Pancreas (tissue), 10 donors: ENCODE measurements at regions not wholly inside any gene's neighbourhood (a gene's known extent, or its start where the extent isn't known, plus 50 kb on each side); places are given as distances from the start of the nearest gene placed in this dataset.

Experiments
- ATAC-seq, 4 donors: fragments of 200-7000 bp; cut with Tn5 transposase; one replicate each; pipeline versions ENCODE4 v1.8.0 to v1.9.1; 2020; ENCODE audit warnings: mild to moderate bottlenecking in 4 of 4, moderate library complexity in 4 of 4
- DNase-seq, 6 donors: peaks; one replicate each; pipeline ENCODE4 v3.0.0-alpha.2; 2020
- FAIRE-seq: peaks from 2 replicates; lab custom pipeline; 2012; peaks lifted over from hg19 to GRCh38; lab: Jason Lieb, UNC
- H3K27ac ChIP-seq, 4 donors: fragments of 200-600 bp; sonication (generic); 1 replicate in 3 of 4; 2 replicates in 1 of 4; pipeline versions ENCODE4 v1.5.0 to v1.8.0; 2020
- H3K27me3 ChIP-seq, 4 donors: fragments of 200-600 bp; one replicate each; pipeline ENCODE4 v1.8.0; 2021
- H3K36me3 ChIP-seq, 3 donors: fragments of 200-600 bp; sonication (generic) in 1 of 3; one replicate each; pipeline versions ENCODE4 v1.5.0 to v1.8.0; 2020 to 2021
- H3K4me1 ChIP-seq, 3 donors: fragments of 200-600 bp; one replicate each; pipeline ENCODE4 v1.8.0; 2021
- H3K4me3 ChIP-seq, 4 donors: fragments of 200-600 bp; sonication (generic) in 2 of 4; one replicate each; pipeline versions ENCODE4 v1.5.0 to v1.8.0; 2020 to 2021
- H3K9me3 ChIP-seq, 4 donors: fragments of 200-600 bp; one replicate each; pipeline ENCODE4 v1.8.0; 2021
- CTCF ChIP-seq, 4 donors: fragments of 200-600 bp; sonication (generic) in 3 of 4; IDR thresholded peaks; one replicate each; pipeline versions ENCODE4 v1.5.0 to v1.8.0; 2021; ENCODE audit warnings: antibody characterized with exemption in 4 of 4
- WGBS, 2 donors: extraction: QIAGEN DNeasy Blood & Tissue Kit; methylation state at CpG; one replicate each; pipeline ENCODE4 v1.1.7; 2013; 5-methylcytosine and 5-hydroxymethylcytosine counted together
- intact Hi-C, 3 donors: fragments of 100-400 bp; cut with DNase I; formaldehyde crosslinking; loops; one replicate each; pipeline versions ENCODE4 v1.11.1 to v1.14.2; 2022
- donor health status: healthy with polysubstance abuse.
- donor health status: DM: no; HTN: no; CAD: no; lungs with moderate emphysema.
- donor health status: DM: no; HTN: no; CAD: no.
- donor health status: control.
- donor health status: control.
- donor health status: Bipolar disorder and iron deficiency.
- donor health status: DM: yes; HTN: yes; CAD: no.
- donor health status: DM: no; HTN: no; CAD: no.
- donor health status: DM: no; HTN: no; CAD: no.
- donor health status: DM: yes; HTN: yes; CAD: no.

- no peaks in the 10 kb centered on the region for H3K27me3 ChIP-seq
- TF ChIP-seq CTCF (IDR thresholded peaks at IDR 0.05) = no peak
- intact Hi-C loops = no loop called here
- ATAC-seq = peak in 2 of 4 donors; percentile 22 to 59
- WGBS, 2 donors = 95 to 99% methylated on average over 4 of the region's 4 CpGs
- no peak overlapping the region for H3K4me3 ChIP-seq
- H3K36me3 ChIP-seq = no peaks in the 10 kb centered on the region
- no peak for FAIRE-seq
- no peak for DNase-seq
- H3K9me3 ChIP-seq = no peaks in the 10 kb centered on the region
- peak overlapping the region in 1 of 4 donors; percentile 15 for H3K27ac ChIP-seq
- H3K4me1 ChIP-seq = peaks cover 0 to 10% (median 3%) of the 10 kb centered on the region in 3 donors
These were observed 273.1 kb downstream of the C12orf50 start for GRCh38 chr12:87756111-87756510.

GRCh38 chr12:87728931-87729593 lies 300.1 kb downstream of the C12orf50 start:
- Histone ChIP-seq H3K27ac (peak overlapping the region in 3 of 4 donors; percentile 7 to 52 (median 19)), H3K4me3 (no peak overlapping the region), H3K27me3 (no peaks in the 10 kb centered on the region), H3K4me1 (peaks cover 8 to 19% (median 9%) of the 10 kb centered on the region in 3 donors), H3K36me3 (no peaks in the 10 kb centered on the region), H3K9me3 (no peaks in the 10 kb centered on the region)
- FAIRE-seq (no peak), DNase-seq (no peak), ATAC-seq (peak; percentile 66 to 86 (median 80))
- intact Hi-C loops = no loop called here
- WGBS, 2 donors = 14 to 24% methylated on average over 2 of the region's 2 CpGs
- TF ChIP-seq CTCF (IDR thresholded peaks at IDR 0.05) = no peak

GRCh38 chr12:87720967-87721366 lies 308.2 kb downstream of the C12orf50 start:
- FAIRE-seq = no peak
- no peak overlapping the region for H3K4me3 ChIP-seq
- ATAC-seq = no peak
- 39 to 49% methylated on average over 3 of the region's 3 CpGs for WGBS, 2 donors
- no peak overlapping the region for H3K27ac ChIP-seq
- intact Hi-C loops = no loop called here
- DNase-seq = no peak
- no peaks in the 10 kb centered on the region for H3K36me3 ChIP-seq
- no peak for TF ChIP-seq CTCF (IDR thresholded peaks at IDR 0.05)
- H3K9me3 ChIP-seq = no peaks in the 10 kb centered on the region
- no peaks in the 10 kb centered on the region for H3K27me3 ChIP-seq
- H3K4me1 ChIP-seq = no peaks in the 10 kb centered on the region

GRCh38 chr12:87704374-87704773 lies 324.8 kb downstream of the C12orf50 start:
- FAIRE-seq = no peak
- 52 to 53% methylated on average over 5 of the region's 5 CpGs for WGBS, 2 donors
- DNase-seq = no peak
- Histone ChIP-seq H3K36me3 (no peaks in the 10 kb centered on the region), H3K4me1 (no peaks in the 10 kb centered on the region), H3K4me3 (no peak overlapping the region), H3K9me3 (no peaks in the 10 kb centered on the region), H3K27me3 (no peaks in the 10 kb centered on the region), H3K27ac (no peak overlapping the region)
- intact Hi-C loops = no loop called here
- TF ChIP-seq CTCF (IDR thresholded peaks at IDR 0.05) = no peak
- no peak for ATAC-seq

GRCh38 chr12:87690236-87690810 lies 338.9 kb downstream of the C12orf50 start:
- 78 to 79% methylated on average over 7 of the region's 7 CpGs for WGBS, 2 donors
- FAIRE-seq (no peak), ATAC-seq (no peak), DNase-seq (no peak)
- H3K4me3 ChIP-seq = no peak overlapping the region
- TF ChIP-seq CTCF (IDR thresholded peaks at IDR 0.05) = no peak
- no peak overlapping the region for H3K27ac ChIP-seq
- no peaks in the 10 kb centered on the region for H3K27me3 ChIP-seq
- H3K9me3 ChIP-seq = no peaks in the 10 kb centered on the region
- intact Hi-C loops = no loop called here
- peaks cover 0 to 4% (median 0%) of the 10 kb centered on the region in 3 donors for H3K4me1 ChIP-seq
- no peaks in the 10 kb centered on the region for H3K36me3 ChIP-seq
